Endometrial microvascular endothelial cells (primary cell): ENCODE measurements at regions not wholly inside any gene's neighbourhood (a gene's known extent, or its start where the extent isn't known, plus 50 kb on each side); places are given as distances from the start of the nearest gene placed in this dataset.

Experiments
- in situ Hi-C: cut with HindIII; loops from 2 replicates; pipeline ENCODE4 v1.10.0; 2017; ENCODE audit warnings: low sequenced_read_pairs, low pct_unique_long_range_greater_than_20kb; ENCODE audit errors: inconsistent ontology term

GRCh38 chr12:91364471-91365184 lies 182.0 kb upstream of the DCN start:
- in situ Hi-C loops = no loop called here

- in situ Hi-C loops = no loop called here
Measured at GRCh38 chr12:91361864-91362263, 179.2 kb upstream of the DCN start.

DNA sequence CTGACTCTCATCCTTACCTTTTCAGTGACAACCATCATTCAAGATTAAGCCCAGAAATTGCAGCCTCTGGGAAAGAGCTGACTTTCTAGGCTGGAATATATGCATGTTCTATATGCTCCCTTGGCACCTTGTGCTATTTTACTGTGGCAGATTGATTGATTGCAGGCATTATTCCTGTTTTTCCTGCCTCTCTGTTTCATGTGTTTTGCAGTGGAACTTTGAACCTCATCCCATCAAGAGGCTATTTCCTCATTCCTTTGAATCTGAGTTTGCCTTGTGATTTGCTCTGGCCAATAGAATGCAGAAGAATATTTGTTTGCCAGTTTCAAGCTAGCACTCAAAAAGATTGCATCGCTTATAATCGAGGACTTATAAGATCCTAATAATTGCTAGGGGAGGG lies 174.8 kb upstream of the DCN start:
- in situ Hi-C loops = no loop called here

DNA sequence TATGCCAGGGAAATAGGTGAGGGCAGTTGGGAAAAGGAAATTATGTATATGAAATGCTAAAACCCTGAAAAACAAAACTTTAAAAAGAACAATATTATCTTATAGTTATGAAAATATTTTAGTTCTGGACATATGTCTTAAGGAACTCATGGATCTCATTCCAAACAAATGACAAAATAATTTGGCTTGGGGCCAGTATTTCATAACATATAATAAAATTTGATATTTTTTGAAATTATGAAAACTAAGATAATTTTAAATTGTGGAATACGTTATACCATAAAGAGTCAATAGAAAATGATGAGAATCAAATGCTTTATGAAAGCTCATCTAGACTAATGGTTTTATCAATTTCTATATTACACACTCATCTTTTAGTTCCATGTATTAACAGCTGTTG lies 173.8 kb upstream of the DCN start:
- in situ Hi-C loops = no loop called here

DNA sequence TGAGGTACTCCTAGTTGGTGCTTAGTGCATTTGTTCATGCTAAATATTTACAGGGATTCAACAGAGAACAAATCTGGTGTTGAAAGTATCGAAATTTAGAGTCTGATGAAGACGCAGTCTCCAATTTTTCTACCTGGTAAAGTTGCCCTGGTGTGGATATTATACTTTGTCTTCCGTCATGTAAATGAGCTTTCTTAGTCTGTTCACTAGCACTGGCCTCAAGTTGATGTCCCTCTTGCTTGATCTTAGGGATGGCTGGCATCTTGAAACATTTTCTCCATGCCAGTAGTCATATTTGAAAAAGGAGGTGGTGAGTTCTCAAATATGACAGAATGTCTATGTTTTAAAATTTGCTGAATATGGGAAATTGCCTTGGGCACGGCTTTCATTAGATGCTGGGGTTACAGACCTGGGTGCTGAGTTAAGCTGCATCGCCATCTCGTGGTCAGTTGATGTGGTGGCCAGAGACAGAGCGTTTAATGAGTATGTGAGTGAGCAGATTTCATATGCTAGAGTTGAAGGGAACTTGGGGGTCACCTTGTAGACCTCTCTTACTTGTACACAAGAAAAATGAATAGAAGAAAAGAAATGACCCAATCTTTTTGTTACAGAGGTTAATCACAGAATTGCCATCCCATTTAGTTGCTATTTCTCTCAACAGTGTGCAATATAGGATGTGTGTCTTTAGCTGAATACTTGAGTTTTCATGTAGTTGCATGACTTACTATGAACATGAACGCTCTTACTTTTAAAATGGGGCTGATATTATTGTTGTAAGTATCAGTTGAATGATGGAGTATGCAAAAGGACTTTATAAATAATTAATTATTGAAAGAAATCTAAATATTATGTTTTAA lies 172.8 kb upstream of the DCN start:
- in situ Hi-C loops = no loop called here

DNA sequence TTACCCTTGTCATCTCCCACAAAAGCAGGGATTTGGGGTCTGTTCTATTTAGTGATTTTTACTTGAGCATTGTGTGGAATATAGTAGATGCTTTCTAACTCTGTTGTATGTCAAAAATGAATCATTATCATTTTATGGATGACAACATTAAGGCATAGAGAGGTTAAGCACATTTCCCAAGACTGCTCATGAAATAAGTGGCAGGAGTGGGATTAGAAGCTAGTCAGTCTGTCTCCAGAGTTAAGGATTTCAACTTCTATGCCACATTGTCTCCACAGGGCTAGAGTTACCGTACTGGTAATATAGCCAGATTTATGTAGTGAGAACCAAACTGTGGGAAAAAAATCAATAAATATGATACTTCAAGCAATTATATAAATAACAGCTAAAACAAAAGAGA lies 170.6 kb upstream of the DCN start:
- in situ Hi-C loops = no loop called here

DNA sequence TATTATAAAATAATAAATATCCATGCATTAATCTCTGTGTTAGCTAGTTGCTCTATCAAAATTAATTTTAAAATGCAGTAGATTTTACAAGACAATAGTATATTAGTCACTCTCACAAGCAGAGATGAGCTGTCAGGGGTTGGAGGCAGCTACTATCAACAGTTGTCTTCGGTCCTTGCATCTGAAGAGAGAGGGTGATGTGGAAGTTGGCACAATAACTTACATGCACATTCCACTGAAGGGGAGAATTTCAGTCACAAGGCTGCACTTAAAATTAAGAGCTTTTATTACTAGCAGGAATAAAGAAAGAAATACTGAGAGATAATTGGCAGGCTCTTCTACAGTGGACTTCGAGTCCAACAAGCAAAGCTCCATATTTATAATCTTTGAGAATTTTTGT lies 166.9 kb upstream of the DCN start:
- in situ Hi-C loops = loop anchor here (25.0 kb wide), 1 partner anchor 362 kb away; no protein-coding TSS in a partner anchor

DNA sequence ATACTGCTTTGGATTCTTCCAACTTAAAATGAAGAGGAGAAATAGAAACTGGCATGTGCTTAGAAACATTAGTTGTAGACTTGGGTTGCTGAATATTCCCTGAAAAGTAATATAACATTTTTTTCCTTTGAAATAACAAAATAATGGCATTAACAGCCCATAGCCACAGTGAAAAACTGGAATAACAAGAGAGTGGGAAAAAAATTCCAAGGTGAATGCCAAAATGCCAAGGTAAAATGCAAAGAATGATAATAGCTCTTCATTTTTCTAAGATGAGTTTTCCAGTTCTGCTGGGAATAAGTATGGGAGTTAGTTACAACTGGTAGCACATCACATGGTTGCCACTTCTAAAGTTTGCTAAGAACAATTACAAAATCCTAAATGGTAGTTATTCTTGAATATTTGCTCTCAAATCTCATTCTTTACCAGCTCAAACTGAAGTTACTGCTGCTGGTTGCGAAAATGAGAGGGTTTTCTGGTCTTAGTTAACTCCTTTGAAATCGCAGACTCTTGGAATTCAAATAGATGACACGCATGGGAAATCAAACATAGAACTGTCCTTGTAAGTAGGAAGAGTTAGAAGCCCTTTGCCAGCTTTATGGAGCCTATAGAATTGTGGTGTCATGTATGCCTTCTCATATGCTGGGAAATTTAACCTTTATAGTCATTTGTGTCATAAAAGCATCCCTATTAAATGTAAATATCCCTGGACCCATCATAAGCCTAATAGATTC lies 165.0 kb upstream of the DCN start:
- in situ Hi-C loops = loop anchor here (25.0 kb wide), 1 partner anchor 360 kb away; no protein-coding TSS in a partner anchor

DNA sequence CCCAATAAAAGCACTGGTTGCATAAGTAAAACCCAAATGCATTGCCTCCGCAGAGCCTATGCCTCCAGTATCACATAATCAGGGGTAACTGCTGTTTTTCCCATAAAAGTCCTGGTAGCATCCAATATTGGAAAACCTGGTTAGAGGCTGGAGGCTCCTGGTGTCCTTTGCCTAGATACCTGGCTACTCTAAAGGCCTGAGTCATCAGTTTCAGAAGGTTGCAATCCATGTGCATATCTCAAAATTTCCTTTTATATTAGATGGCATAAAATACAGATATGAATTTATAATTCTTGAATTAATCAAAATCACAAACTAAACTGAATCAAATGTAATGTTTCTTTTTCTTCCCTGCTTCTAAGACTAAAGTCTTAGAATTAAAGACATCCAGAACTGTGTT lies 164.2 kb upstream of the DCN start:
- in situ Hi-C loops = loop anchor here (25.0 kb wide), 1 partner anchor 360 kb away; no protein-coding TSS in a partner anchor

GRCh38 chr12:91344408-91344807 lies 161.8 kb upstream of the DCN start:
- in situ Hi-C loops = loop anchor here (25.0 kb wide), 1 partner anchor 357 kb away; no protein-coding TSS in a partner anchor

- in situ Hi-C loops = loop anchor here (25.0 kb wide), 1 partner anchor 356 kb away; no protein-coding TSS in a partner anchor
Measured at GRCh38 chr12:91343010-91343409, 160.4 kb upstream of the DCN start.

- in situ Hi-C loops = loop anchor here (25.0 kb wide), 1 partner anchor 352 kb away; no protein-coding TSS in a partner anchor
Measured at GRCh38 chr12:91339106-91339505, 156.5 kb upstream of the DCN start.

DNA sequence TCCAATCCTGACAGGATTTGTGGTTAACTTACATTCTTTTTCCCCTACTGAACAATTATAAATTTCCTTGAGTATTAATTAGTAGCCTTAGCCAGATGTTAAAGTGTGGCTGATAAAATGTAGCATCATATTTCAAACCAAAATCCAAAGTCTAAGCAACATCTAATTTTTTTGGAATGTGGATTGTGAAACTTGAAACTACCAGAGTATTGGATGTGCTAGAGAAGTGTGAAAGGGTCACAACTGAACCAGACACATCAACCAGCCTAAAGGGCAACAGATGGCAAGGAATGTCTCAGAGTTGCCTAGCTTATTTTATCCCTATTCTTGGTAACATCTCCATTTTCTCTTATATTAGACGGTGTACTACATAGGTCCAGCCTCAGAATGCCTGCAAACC lies 153.1 kb upstream of the DCN start:
- in situ Hi-C loops = loop anchor here (25.0 kb wide), 1 partner anchor 348 kb away; no protein-coding TSS in a partner anchor

- in situ Hi-C loops = loop anchor here (25.0 kb wide), 1 partner anchor 347 kb away; no protein-coding TSS in a partner anchor
Measured at GRCh38 chr12:91333966-91334365, 151.3 kb upstream of the DCN start.

- in situ Hi-C loops = loop anchor here (25.0 kb wide), 1 partner anchor 345 kb away; no protein-coding TSS in a partner anchor
Measured at GRCh38 chr12:91332302-91332701, 149.7 kb upstream of the DCN start.

- in situ Hi-C loops = loop anchor here (25.0 kb wide), 1 partner anchor 344 kb away; no protein-coding TSS in a partner anchor
Measured at GRCh38 chr12:91331371-91331770, 148.8 kb upstream of the DCN start.

DNA sequence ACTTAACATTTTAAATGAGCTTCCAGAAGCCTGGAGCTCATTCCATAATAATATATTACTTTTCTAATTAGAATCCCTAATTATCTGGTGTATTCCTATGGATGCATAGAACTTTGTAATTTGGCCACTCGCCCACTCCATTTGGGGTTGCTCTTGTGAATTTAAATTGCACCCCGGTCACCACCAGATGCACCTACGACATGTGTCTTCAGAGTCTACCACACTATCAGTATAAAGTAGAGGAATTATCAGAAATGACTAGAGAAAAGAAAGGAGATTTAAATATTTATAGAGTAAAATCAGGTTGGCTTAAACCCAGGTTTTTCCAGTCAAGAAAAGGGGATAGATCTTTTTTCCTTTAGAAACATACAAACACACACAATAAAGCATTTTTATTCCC lies 145.8 kb upstream of the DCN start:
- in situ Hi-C loops = loop anchor here (25.0 kb wide), 1 partner anchor 341 kb away; no protein-coding TSS in a partner anchor

DNA sequence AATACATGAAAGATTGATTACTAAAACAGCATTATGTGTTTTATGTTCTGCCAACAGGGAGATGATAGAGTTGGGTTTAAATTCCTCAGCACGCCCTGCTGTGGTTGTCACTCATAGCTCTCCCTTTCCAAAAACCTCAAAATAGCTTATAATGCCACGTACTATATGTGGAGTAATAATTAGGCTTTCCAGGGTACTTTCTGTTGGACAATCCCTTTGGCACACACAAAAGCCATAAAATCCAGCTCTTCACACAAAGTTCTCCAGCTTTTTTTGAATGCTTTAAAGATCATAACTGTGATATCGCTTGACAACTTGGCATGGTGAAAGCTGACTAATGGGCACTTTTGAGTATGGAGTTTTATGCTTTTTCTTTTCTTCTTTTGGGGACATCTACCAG lies 145.3 kb upstream of the DCN start:
- in situ Hi-C loops = loop anchor here (25.0 kb wide), 1 partner anchor 341 kb away; no protein-coding TSS in a partner anchor

- in situ Hi-C loops = loop anchor here (25.0 kb wide), 1 partner anchor 340 kb away; no protein-coding TSS in a partner anchor
Measured at GRCh38 chr12:91327131-91327530, 144.5 kb upstream of the DCN start.
